Neural progenitor cell (in vitro differentiated cells): ENCODE measurements at regions not wholly inside any gene's neighbourhood (a gene's known extent, or its start where the extent isn't known, plus 50 kb on each side); places are given as distances from the start of the nearest gene placed in this dataset.

Source experiments
- DNase-seq: peaks from one replicate; pipeline ENCODE4 v3.0.0-alpha.2; 2016; ENCODE audit warnings: low spot score
- H2AFZ ChIP-seq: fragments of 200-600 bp; sonication (generic); replicated peaks from 2 replicates; pipeline ENCODE4 v1.6.1; 2016; ENCODE audit warnings: antibody characterized with exemption
- H3F3A ChIP-seq: fragments of 200-600 bp; sonication (generic); 2 replicates; pipeline ENCODE4 v1.6.1; 2016; ENCODE audit warnings: antibody characterized with exemption, low read depth
- H3K27ac ChIP-seq: fragments of 200-600 bp; sonication (generic); 2 replicates; pipeline ENCODE4 v1.5.1; 2016; ENCODE audit warnings: mild to moderate bottlenecking
- H3K27me3 ChIP-seq: fragments of 200-600 bp; sonication (generic); 2 replicates; pipeline ENCODE4 v1.6.1; 2016; ENCODE audit warnings: mild to moderate bottlenecking, moderate library complexity
- H3K36me3 ChIP-seq: fragments of 200-600 bp; sonication (generic); 2 replicates; pipeline ENCODE4 v1.5.1; 2016
- H3K4me1 ChIP-seq: fragments of 200-600 bp; sonication (generic); 2 replicates; pipeline ENCODE4 v1.6.1; 2016; ENCODE audit warnings: mixed run types
- H3K4me2 ChIP-seq: fragments of 200-600 bp; sonication (generic); 2 replicates; pipeline ENCODE4 v1.6.1; 2016
- H3K4me3 ChIP-seq: fragments of 200-600 bp; sonication (generic); 2 replicates; pipeline ENCODE4 v1.5.1; 2016
- H3K79me2 ChIP-seq: fragments of 200-600 bp; sonication (generic); 2 replicates; pipeline ENCODE4 v1.6.1; 2016; ENCODE audit warnings: low read depth
- H3K9ac ChIP-seq: fragments of 200-600 bp; sonication (generic); 2 replicates; pipeline ENCODE4 v1.6.1; 2016
- H3K9me3 ChIP-seq: fragments of 200-600 bp; sonication (generic); 2 replicates; pipeline ENCODE4 v1.5.1; 2016; ENCODE audit warnings: low read depth
- H4K20me1 ChIP-seq: fragments of 200-600 bp; sonication (generic); 2 replicates; pipeline ENCODE4 v1.6.1; 2016; ENCODE audit warnings: low read depth
- H3K27ac Mint-ChIP-seq: 3 replicates; pipeline ENCODE4 v1.8.0; 2021; ENCODE audit warnings: mixed read lengths
- H3K27me3 Mint-ChIP-seq: 2 replicates; pipeline ENCODE4 v1.8.0; 2022; ENCODE audit warnings: low read depth, mild to moderate bottlenecking, inconsistent platforms, moderate library complexity, mixed read lengths; ENCODE audit not compliant: insufficient read depth
- H3K36me3 Mint-ChIP-seq: 3 replicates; pipeline ENCODE4 v1.8.0; 2021; ENCODE audit warnings: mixed read lengths
- H3K4me1 Mint-ChIP-seq: 3 replicates; pipeline ENCODE4 v1.8.0; 2021; ENCODE audit warnings: mixed read lengths
- H3K4me3 Mint-ChIP-seq: 3 replicates; pipeline ENCODE4 v1.8.0; 2021; ENCODE audit warnings: mild to moderate bottlenecking, moderate library complexity, mixed read lengths
- H3K9me3 Mint-ChIP-seq: 3 replicates; pipeline ENCODE4 v1.8.0; 2020; ENCODE audit warnings: mixed read lengths
- CTCF ChIP-seq: fragments of 200-600 bp; sonication (generic); IDR thresholded peaks from 2 replicates; pipeline ENCODE4 v1.5.1; 2017; ENCODE audit warnings: antibody characterized with exemption, mild to moderate bottlenecking
- EZH2 ChIP-seq: fragments of 200-600 bp; sonication (generic); IDR thresholded peaks from 2 replicates; pipeline ENCODE4 v1.6.1; 2017; ENCODE audit warnings: antibody characterized with exemption, mild to moderate bottlenecking, moderate library complexity
- EZH2phosphoT487 ChIP-seq: fragments of 200-600 bp; sonication (generic); IDR thresholded peaks from 2 replicates; pipeline ENCODE4 v1.6.1; 2017; ENCODE audit warnings: antibody characterized with exemption

DNA sequence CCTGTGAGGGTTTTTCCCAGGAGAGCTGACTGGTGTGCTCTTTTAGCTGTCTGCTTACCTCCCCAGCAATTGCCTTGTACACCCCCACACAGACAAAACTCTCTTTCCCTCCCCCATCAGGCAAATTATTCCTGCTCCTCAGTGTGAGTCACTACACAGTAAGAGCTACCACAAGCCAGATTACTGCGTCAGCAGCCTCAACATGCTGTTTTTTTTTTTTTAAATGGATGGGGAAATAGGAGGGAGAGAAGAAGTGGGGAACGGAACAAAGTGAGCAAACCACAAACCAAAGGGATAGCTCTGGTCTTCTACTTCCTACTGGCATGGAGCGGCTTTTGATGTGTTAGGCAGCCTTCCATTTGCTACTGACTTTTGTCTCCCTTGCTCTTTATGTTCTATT lies 107.5 kb upstream of the ACSL4 start:
- Histone ChIP-seq H3K9ac (no peak overlapping the region), H3K36me3 (no peaks in the 10 kb centered on the region), H3K4me3 (no peak overlapping the region), H2AFZ (no peak overlapping the region), H3K4me2 (no peak overlapping the region), H3K4me1 (peaks cover 22% of the 10 kb centered on the region), H3K79me2 (no peaks in the 10 kb centered on the region), H3K9me3 (no peaks in the 10 kb centered on the region), H3K27me3 (no peaks in the 10 kb centered on the region), H4K20me1 (no peaks in the 10 kb centered on the region), H3K27ac (no peak overlapping the region), H3F3A (no peaks in the 10 kb centered on the region)
- Mint-ChIP-seq H3K36me3 (peaks cover 4% of the 10 kb centered on the region), H3K4me3 (no peak overlapping the region), H3K9me3 (peaks cover 6% of the 10 kb centered on the region), H3K4me1 (peaks cover 27% of the 10 kb centered on the region), H3K27me3 (peaks cover 9% of the 10 kb centered on the region), H3K27ac (no peak overlapping the region)
- TF ChIP-seq EZH2phosphoT487 (no peak), CTCF (no peak), EZH2 (no peak)
- DNase-seq, result no peak

DNA sequence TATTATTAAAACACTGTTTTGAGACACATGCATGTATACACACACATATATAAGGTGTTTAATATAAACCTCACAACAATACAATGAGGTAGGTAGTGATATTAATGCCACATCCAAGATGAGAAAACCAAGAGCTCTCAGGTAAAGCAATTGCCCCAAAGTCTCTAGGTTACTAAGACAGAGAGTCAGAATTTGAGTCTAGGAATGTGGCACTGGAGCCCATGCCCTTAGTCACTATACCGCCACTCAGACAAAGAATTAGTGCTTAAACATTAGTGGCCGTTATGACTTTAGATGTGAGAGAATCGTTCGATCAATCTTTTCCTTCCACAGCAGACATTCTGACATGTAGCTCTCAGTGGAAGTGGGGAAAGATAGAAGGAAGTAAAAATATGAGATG lies 108.2 kb upstream of the ACSL4 start:
- no peak overlapping the region for H3K4me2 ChIP-seq
- Mint-ChIP-seq H3K27me3 (peaks cover 6% of the 10 kb centered on the region), H3K4me3 (no peak overlapping the region), H3K36me3 (peaks cover 4% of the 10 kb centered on the region), H3K9me3 (peaks cover 9% of the 10 kb centered on the region), H3K4me1 (peaks cover 32% of the 10 kb centered on the region), H3K27ac (peak overlapping the region; percentile 75)
- no peaks in the 10 kb centered on the region for H3K36me3 ChIP-seq
- no peak overlapping the region for H3K9ac ChIP-seq
- DNase-seq, result no peak
- H3K79me2 ChIP-seq, result no peaks in the 10 kb centered on the region
- TF ChIP-seq EZH2phosphoT487 (no peak), EZH2 (no peak), CTCF (no peak)
- no peak overlapping the region for H2AFZ ChIP-seq
- no peaks in the 10 kb centered on the region for H4K20me1 ChIP-seq
- H3K4me3 ChIP-seq, result no peak overlapping the region
- no peaks in the 10 kb centered on the region for H3K9me3 ChIP-seq
- no peaks in the 10 kb centered on the region for H3K27me3 ChIP-seq
- H3K27ac ChIP-seq, result no peak overlapping the region
- no peaks in the 10 kb centered on the region for H3F3A ChIP-seq
- peaks cover 22% of the 10 kb centered on the region for H3K4me1 ChIP-seq

- DNase-seq, result no peak
- Histone ChIP-seq H3K4me2 (peak overlapping the region; percentile 9), H2AFZ (no peak overlapping the region), H3K9me3 (no peaks in the 10 kb centered on the region), H3K27ac (no peak overlapping the region), H3K36me3 (no peaks in the 10 kb centered on the region), H3K4me1 (peaks cover 24% of the 10 kb centered on the region), H3K4me3 (no peak overlapping the region), H3K27me3 (no peaks in the 10 kb centered on the region), H3K79me2 (no peaks in the 10 kb centered on the region), H3K9ac (no peak overlapping the region), H3F3A (no peaks in the 10 kb centered on the region), H4K20me1 (no peaks in the 10 kb centered on the region)
- H3K27ac Mint-ChIP-seq, result peak overlapping the region; percentile 75
- TF ChIP-seq CTCF (no peak), EZH2 (no peak), EZH2phosphoT487 (no peak)
- peaks cover 7% of the 10 kb centered on the region for H3K27me3 Mint-ChIP-seq
- H3K36me3 Mint-ChIP-seq, result no peaks in the 10 kb centered on the region
- peaks cover 5% of the 10 kb centered on the region for H3K9me3 Mint-ChIP-seq
- H3K4me1 Mint-ChIP-seq, result peaks cover 40% of the 10 kb centered on the region
- H3K4me3 Mint-ChIP-seq, result no peak overlapping the region
These were observed 109.0 kb upstream of the ACSL4 start for GRCh38 chrX:109841869-109842579.
